ENCODE measurements at regions not wholly inside any gene's neighbourhood (a gene's known extent, or its start where the extent isn't known, plus 50 kb on each side); places are given as distances from the start of the nearest gene placed in this dataset.

DNA sequence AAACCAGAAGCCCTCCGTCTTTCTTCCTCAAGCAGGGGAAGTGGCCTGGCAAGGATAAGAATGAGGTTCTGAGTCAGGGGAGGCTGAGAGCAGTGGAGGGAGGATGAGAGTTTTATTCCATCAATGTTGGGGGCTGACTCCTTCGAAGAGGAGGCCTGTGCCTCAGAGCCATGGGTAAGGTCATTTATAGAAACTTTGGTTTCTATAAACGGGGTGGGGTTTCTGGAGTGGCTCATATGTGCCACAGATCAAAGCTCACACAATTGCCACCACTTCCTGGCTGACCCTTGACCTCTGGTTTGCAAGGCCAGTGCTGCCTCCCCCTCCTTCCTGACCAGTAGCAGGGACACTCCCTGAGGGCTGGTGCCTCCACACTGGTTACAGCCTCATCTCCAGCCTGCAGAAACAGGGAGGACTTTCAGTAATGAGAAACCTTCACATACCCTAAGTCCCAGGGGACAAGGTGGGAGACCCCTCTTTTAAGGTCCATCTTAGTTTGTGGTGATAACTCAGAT, 166.0 kb downstream of the PDGFRA start:
- no peaks in the 10 kb centered on the region for H3K79me2 ChIP-seq (ENCODE audit: control insufficient read depth, insufficient read depth, low read length)
- H3K4me3 ChIP-seq (ENCODE audit: low read length): no peak overlapping the region
- DNase-seq: no peak
- no peak overlapping the region for H3K9ac ChIP-seq (ENCODE audit: low read length)
- H3K27me3 ChIP-seq (ENCODE audit: insufficient read depth, low read length, poor library complexity): no peaks in the 10 kb centered on the region
- WGBS (ENCODE audit: extremely low coverage, insufficient coverage, low lambda C conversion rate): no CpG with 5 or more reads among the region's 3 CpGs
- no peak overlapping the region for H2BK15ac ChIP-seq (replicated peaks; ENCODE audit: low read depth)
- no peak overlapping the region for H3K18ac ChIP-seq (ENCODE audit: low read length)
- H4K5ac ChIP-seq (ENCODE audit: low read length): no peak overlapping the region
- H3K4ac ChIP-seq (ENCODE audit: low read depth, low read length): no peak overlapping the region
- H3K79me1 ChIP-seq (ENCODE audit: low read length): no peaks in the 10 kb centered on the region
- H2BK120ac ChIP-seq (ENCODE audit: low read depth, low read length): no peak overlapping the region
- no peak overlapping the region for H2AK5ac ChIP-seq (ENCODE audit: low read length)
- no peaks in the 10 kb centered on the region for H3K4me1 ChIP-seq (ENCODE audit: control insufficient read depth, low read depth, low read length)
- no peak overlapping the region for H3K23ac ChIP-seq (ENCODE audit: low read length)
- H3K56ac ChIP-seq (ENCODE audit: low read length): no peak overlapping the region
- no peak overlapping the region for H2BK5ac ChIP-seq (ENCODE audit: low read length)
- no peak overlapping the region for H4K8ac ChIP-seq (ENCODE audit: low read depth, low read length)
- H3K4me2 ChIP-seq (ENCODE audit: low read length): no peak overlapping the region
- H3K27ac ChIP-seq (ENCODE audit: low read depth, low read length): no peak overlapping the region
- H3K36me3 ChIP-seq (ENCODE audit: control insufficient read depth, insufficient read depth, low read length): no peaks in the 10 kb centered on the region

DNA sequence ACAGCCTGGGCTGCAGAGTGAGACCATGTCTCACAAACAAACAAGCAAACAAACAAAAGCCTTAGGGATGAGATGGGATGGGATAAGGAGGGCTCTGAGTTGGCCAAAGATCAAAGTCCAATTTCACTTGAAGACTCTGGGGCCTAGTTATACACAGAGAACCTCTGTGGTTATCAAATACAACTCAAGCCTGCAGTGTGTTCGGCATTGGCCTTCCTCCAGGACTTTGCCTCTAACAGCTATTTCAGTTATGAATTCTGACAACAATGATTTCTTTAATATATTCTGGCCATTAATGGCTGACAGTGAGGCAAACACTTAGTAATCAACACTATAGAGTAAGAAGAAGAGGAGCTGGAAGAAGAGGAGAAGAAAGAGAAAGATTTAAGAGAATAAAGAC, 171.1 kb downstream of the PDGFRA start:
- Histone ChIP-seq H3K4me2 (ENCODE audit: low read length) (no peak overlapping the region), H3K27me3 (ENCODE audit: insufficient read depth, low read length, poor library complexity) (no peaks in the 10 kb centered on the region), H2BK15ac (replicated peaks; ENCODE audit: low read depth) (no peak overlapping the region), H3K79me2 (ENCODE audit: control insufficient read depth, insufficient read depth, low read length) (no peaks in the 10 kb centered on the region), H2AK5ac (ENCODE audit: low read length) (no peak overlapping the region), H3K4me3 (ENCODE audit: low read length) (no peak overlapping the region), H2BK5ac (ENCODE audit: low read length) (no peak overlapping the region), H2BK120ac (ENCODE audit: low read depth, low read length) (no peak overlapping the region), H3K4me1 (ENCODE audit: control insufficient read depth, low read depth, low read length) (no peaks in the 10 kb centered on the region), H3K23ac (ENCODE audit: low read length) (no peak overlapping the region), H4K8ac (ENCODE audit: low read depth, low read length) (no peak overlapping the region), H3K9ac (ENCODE audit: low read length) (no peak overlapping the region), H4K5ac (ENCODE audit: low read length) (no peak overlapping the region), H3K36me3 (ENCODE audit: control insufficient read depth, insufficient read depth, low read length) (no peaks in the 10 kb centered on the region), H3K18ac (ENCODE audit: low read length) (no peak overlapping the region), H3K79me1 (ENCODE audit: low read length) (no peaks in the 10 kb centered on the region), H3K56ac (ENCODE audit: low read length) (no peak overlapping the region), H3K4ac (ENCODE audit: low read depth, low read length) (no peak overlapping the region), H3K27ac (ENCODE audit: low read depth, low read length) (no peak overlapping the region)
- DNase-seq: no peak
- no CpG with 5 or more reads among the region's 1 CpG for WGBS (ENCODE audit: extremely low coverage, insufficient coverage, low lambda C conversion rate)

GRCh38 chr4:54400802-54401201, 171.7 kb downstream of the PDGFRA start:
- Histone ChIP-seq H3K23ac (ENCODE audit: low read length) (peak overlapping the region; percentile 45), H3K36me3 (ENCODE audit: control insufficient read depth, insufficient read depth, low read length) (no peaks in the 10 kb centered on the region), H2AK5ac (ENCODE audit: low read length) (no peak overlapping the region), H2BK5ac (ENCODE audit: low read length) (no peak overlapping the region), H3K56ac (ENCODE audit: low read length) (no peak overlapping the region), H3K4me3 (ENCODE audit: low read length) (no peak overlapping the region), H3K27me3 (ENCODE audit: insufficient read depth, low read length, poor library complexity) (no peaks in the 10 kb centered on the region), H2BK120ac (ENCODE audit: low read depth, low read length) (no peak overlapping the region), H3K18ac (ENCODE audit: low read length) (no peak overlapping the region), H3K79me2 (ENCODE audit: control insufficient read depth, insufficient read depth, low read length) (no peaks in the 10 kb centered on the region), H4K5ac (ENCODE audit: low read length) (no peak overlapping the region), H3K9ac (ENCODE audit: low read length) (no peak overlapping the region), H2BK15ac (replicated peaks; ENCODE audit: low read depth) (no peak overlapping the region), H4K8ac (ENCODE audit: low read depth, low read length) (no peak overlapping the region), H3K79me1 (ENCODE audit: low read length) (no peaks in the 10 kb centered on the region), H3K27ac (ENCODE audit: low read depth, low read length) (no peak overlapping the region), H3K4me2 (ENCODE audit: low read length) (no peak overlapping the region), H3K4me1 (ENCODE audit: control insufficient read depth, low read depth, low read length) (no peaks in the 10 kb centered on the region), H3K4ac (ENCODE audit: low read depth, low read length) (no peak overlapping the region)
- WGBS (ENCODE audit: extremely low coverage, insufficient coverage, low lambda C conversion rate): no CpG with 5 or more reads among the region's 3 CpGs
- DNase-seq: peak; percentile 14

GRCh38 chr4:54402880-54403480, 173.9 kb downstream of the PDGFRA start:
- H3K79me1 ChIP-seq (ENCODE audit: low read length): no peaks in the 10 kb centered on the region
- H2AK5ac ChIP-seq (ENCODE audit: low read length): no peak overlapping the region
- H2BK120ac ChIP-seq (ENCODE audit: low read depth, low read length): no peak overlapping the region
- H3K9ac ChIP-seq (ENCODE audit: low read length): no peak overlapping the region
- H3K36me3 ChIP-seq (ENCODE audit: control insufficient read depth, insufficient read depth, low read length): no peaks in the 10 kb centered on the region
- no peak overlapping the region for H3K56ac ChIP-seq (ENCODE audit: low read length)
- H3K4me3 ChIP-seq (ENCODE audit: low read length): no peak overlapping the region
- DNase-seq: no peak
- H4K5ac ChIP-seq (ENCODE audit: low read length): no peak overlapping the region
- H3K4me1 ChIP-seq (ENCODE audit: control insufficient read depth, low read depth, low read length): no peaks in the 10 kb centered on the region
- no peaks in the 10 kb centered on the region for H3K27me3 ChIP-seq (ENCODE audit: insufficient read depth, low read length, poor library complexity)
- H3K27ac ChIP-seq (ENCODE audit: low read depth, low read length): no peak overlapping the region
- H2BK15ac ChIP-seq (replicated peaks; ENCODE audit: low read depth): no peak overlapping the region
- H3K4ac ChIP-seq (ENCODE audit: low read depth, low read length): no peak overlapping the region
- no CpG with 5 or more reads among the region's 15 CpGs for WGBS (ENCODE audit: extremely low coverage, insufficient coverage, low lambda C conversion rate)
- H2BK5ac ChIP-seq (ENCODE audit: low read length): no peak overlapping the region
- H4K8ac ChIP-seq (ENCODE audit: low read depth, low read length): no peak overlapping the region
- H3K18ac ChIP-seq (ENCODE audit: low read length): no peak overlapping the region
- H3K4me2 ChIP-seq (ENCODE audit: low read length): no peak overlapping the region
- no peak overlapping the region for H3K23ac ChIP-seq (ENCODE audit: low read length)
- no peaks in the 10 kb centered on the region for H3K79me2 ChIP-seq (ENCODE audit: control insufficient read depth, insufficient read depth, low read length)

- no peaks in the 10 kb centered on the region for H3K4me1 ChIP-seq (ENCODE audit: control insufficient read depth, low read depth, low read length)
- no peak overlapping the region for H3K56ac ChIP-seq (ENCODE audit: low read length)
- no peaks in the 10 kb centered on the region for H3K36me3 ChIP-seq (ENCODE audit: control insufficient read depth, insufficient read depth, low read length)
- H2AK5ac ChIP-seq (ENCODE audit: low read length): no peak overlapping the region
- H2BK15ac ChIP-seq (replicated peaks; ENCODE audit: low read depth): no peak overlapping the region
- no peak overlapping the region for H4K8ac ChIP-seq (ENCODE audit: low read depth, low read length)
- no peak overlapping the region for H3K23ac ChIP-seq (ENCODE audit: low read length)
- no peak overlapping the region for H2BK120ac ChIP-seq (ENCODE audit: low read depth, low read length)
- no peak overlapping the region for H2BK5ac ChIP-seq (ENCODE audit: low read length)
- H3K79me1 ChIP-seq (ENCODE audit: low read length): no peaks in the 10 kb centered on the region
- no peak overlapping the region for H3K18ac ChIP-seq (ENCODE audit: low read length)
- no peak overlapping the region for H3K4me2 ChIP-seq (ENCODE audit: low read length)
- H3K4ac ChIP-seq (ENCODE audit: low read depth, low read length): no peak overlapping the region
- no peak for DNase-seq
- no peak overlapping the region for H3K9ac ChIP-seq (ENCODE audit: low read length)
- no peaks in the 10 kb centered on the region for H3K27me3 ChIP-seq (ENCODE audit: insufficient read depth, low read length, poor library complexity)
- no peak overlapping the region for H3K27ac ChIP-seq (ENCODE audit: low read depth, low read length)
- no peak overlapping the region for H4K5ac ChIP-seq (ENCODE audit: low read length)
- no peaks in the 10 kb centered on the region for H3K79me2 ChIP-seq (ENCODE audit: control insufficient read depth, insufficient read depth, low read length)
- WGBS (ENCODE audit: extremely low coverage, insufficient coverage, low lambda C conversion rate): no CpG with 5 or more reads among the region's 5 CpGs
- no peak overlapping the region for H3K4me3 ChIP-seq (ENCODE audit: low read length)
Measured at GRCh38 chr4:54403700-54404453, 174.8 kb downstream of the PDGFRA start.
